GM12878 (cell line): ENCODE measurements at regions not wholly inside any gene's neighbourhood (a gene's known extent, or its start where the extent isn't known, plus 50 kb on each side); places are given as distances from the start of the nearest gene placed in this dataset.

Source experiments
- ATAC-seq: fragments of 200-7000 bp; cut with Tn5 transposase; 3 replicates; pipeline ENCODE4 v1.9.1; 2020; ENCODE audit warnings: mild to moderate bottlenecking, moderate library complexity
- BruUV-seq: library from RNA; stranded (reverse); fragments of 400-500 nt; replicated peaks from 2 replicates; lab custom pipeline; 2021; lab: Mats Ljungman, UMichigan
- CTCF ChIA-PET: fragments of 300-600 bp; sonication (Branson Sonifier 250); formaldehyde crosslinking; extraction: SDS; loops from one replicate; lab custom pipeline; 2021; ENCODE audit warnings: inconsistent platforms; lab: Yijun Ruan, JAX
- POLR2A ChIA-PET: fragments of 350-600 bp; formaldehyde crosslinking; extraction: SDS; loops from one replicate; lab custom pipeline; 2021; ENCODE audit warnings: inconsistent platforms; lab: Charles Lee
- RAD21 ChIA-PET: fragments of 300-600 bp; sonication (Branson Sonifier 250); formaldehyde crosslinking; loops from one replicate; lab custom pipeline; 2023; ENCODE audit warnings: antibody characterized with exemption; ENCODE audit not compliant: unreplicated experiment; lab: Charles Lee
- SMC1A ChIA-PET: fragments of 300-600 bp; sonication (Branson Sonifier 250); formaldehyde crosslinking; loops from one replicate; lab custom pipeline; 2023; ENCODE audit not compliant: unreplicated experiment, uncharacterized antibody; lab: Charles Lee
- DNase-seq: peaks from one replicate; pipeline ENCODE4 v3.0.0-alpha.2; 2011; ENCODE audit warnings: low read depth, low spot score
- FAIRE-seq: peaks from 3 replicates; lab custom pipeline; 2011; peaks lifted over from hg19 to GRCh38; lab: Jason Lieb, UNC
- H2AFZ ChIP-seq: 2 replicates; pipeline ENCODE4 v1.6.0; 2011; ENCODE audit warnings: low read depth, low read length, control low read depth; ENCODE audit not compliant: control insufficient read depth
- H3K27ac ChIP-seq: 2 replicates; pipeline ENCODE4 v1.5.1; 2011; ENCODE audit warnings: control low read depth; ENCODE audit not compliant: control insufficient read depth, insufficient read depth
- H3K27me3 ChIP-seq, 2 experiments: replicated peaks in 1 of 2; 2 replicates each; pipeline versions ENCODE4 v1.6.0 to v1.6.1; 2011; ENCODE audit warnings: low read length in 1 of 2; ENCODE audit not compliant: control insufficient read depth in 2 of 2, insufficient read depth in 2 of 2
- H3K36me3 ChIP-seq, 2 experiments: 2 replicates each; pipeline ENCODE4 v1.5.1; 2011; ENCODE audit warnings: low read length in 1 of 2; ENCODE audit not compliant: control insufficient read depth in 2 of 2, insufficient read depth in 2 of 2
- H3K4me1 ChIP-seq: 2 replicates; pipeline ENCODE4 v1.6.1; 2011; ENCODE audit warnings: mild to moderate bottlenecking, low read length, moderate library complexity, mixed read lengths; ENCODE audit not compliant: control insufficient read depth, insufficient read depth
- H3K4me2 ChIP-seq: 2 replicates; pipeline ENCODE4 v1.6.0; 2011; ENCODE audit warnings: control low read depth; ENCODE audit not compliant: control insufficient read depth, insufficient read depth
- H3K4me3 ChIP-seq: fragments of 200-600 bp; sonication (generic); 2 replicates; pipeline ENCODE4 v1.5.1; 2016
- H3K79me2 ChIP-seq: 2 replicates; pipeline ENCODE4 v1.6.0; 2011; ENCODE audit warnings: low read length; ENCODE audit not compliant: control insufficient read depth, insufficient read depth
- H3K9ac ChIP-seq: 2 replicates; pipeline ENCODE4 v1.8.0; 2011; ENCODE audit warnings: low read length, control low read depth, mixed read lengths; ENCODE audit not compliant: control insufficient read depth, insufficient read depth
- H3K9me3 ChIP-seq: replicated peaks from 3 replicates; pipeline ENCODE4 v1.5.1; 2011; ENCODE audit warnings: mild to moderate bottlenecking, low read length; ENCODE audit not compliant: control insufficient read depth, insufficient read depth
- H4K20me1 ChIP-seq: 2 replicates; pipeline ENCODE4 v1.6.0; 2011; ENCODE audit not compliant: control insufficient read depth, insufficient read depth
- CEBPZ ChIP-seq: fragments of 150-350 bp; IDR thresholded peaks from 2 replicates; pipeline ENCODE4 v1.6.1; 2016; ENCODE audit warnings: low read depth, low read length
- EP300 ChIP-seq, 2 experiments: fragments of 150-350 bp in 1 of 2; IDR thresholded peaks; 2 replicates each; pipeline ENCODE4 v1.6.1; 2011 to 2012; ENCODE audit warnings: low read depth in 2 of 2, low read length in 2 of 2, borderline replicate concordance in 1 of 2, improper control_type of control experiment in 1 of 2, inconsistent platforms in 1 of 2; ENCODE audit not compliant: control insufficient read depth in 1 of 2
- POLR2AphosphoS2 ChIP-seq: IDR thresholded peaks from 2 replicates; pipeline ENCODE4 v1.6.1; 2011; ENCODE audit warnings: low read depth, mild to moderate bottlenecking, low read length, improper control_type of control experiment, moderate library complexity
- SIX5 ChIP-seq: IDR thresholded peaks from 2 replicates; pipeline ENCODE4 v1.6.1; 2011; ENCODE audit warnings: mild to moderate bottlenecking, low read depth, low read length, moderate library complexity; ENCODE audit not compliant: severe bottlenecking
- WGBS: methylation state at CpG from one replicate; pipeline ENCODE4 v1.1.6; 2016; ENCODE audit warnings: low lambda C conversion rate; ENCODE audit not compliant: insufficient replicate concordance, insufficient coverage; ENCODE audit errors: missing lambda C conversion rate; 5-methylcytosine and 5-hydroxymethylcytosine counted together
- in situ Hi-C: fragments of 300-500 bp; cut with MboI; formaldehyde crosslinking; loops from 9 replicates; pipeline ENCODE4 v1.14.3; 2018; ENCODE audit warnings: mixed read lengths
- intact Hi-C: fragments of 100-400 bp; cut with micrococcal nuclease; formaldehyde crosslinking; loops from one replicate; pipeline ENCODE4 v1.14.2; 2022; ENCODE audit not compliant: unreplicated experiment

- intact Hi-C loops (no loop called here), in situ Hi-C loops (no loop called here)
- H3K4me1 ChIP-seq: no peaks in the 10 kb centered on the region
- ChIA-PET SMC1A (no interaction called here), RAD21 (no interaction called here), POLR2A (no interaction called here), CTCF (interaction anchor here (0.8 kb wide), 1 partner anchor 9 kb away, joined by 3 read pairs; no protein-coding TSS in a partner anchor)
- no peaks in the 10 kb centered on the region for H4K20me1 ChIP-seq
- H3K36me3 ChIP-seq: no peaks in the 10 kb centered on the region
- BruUV-seq: no TSS peak
- WGBS: 26% methylated on average over 4 of the region's 4 CpGs
- no peak overlapping the region for H3K4me2 ChIP-seq
- FAIRE-seq (no peak), ATAC-seq (no peak), DNase-seq (no peak)
- H3K4me3 ChIP-seq: no peak overlapping the region
- H3K27ac ChIP-seq: no peak overlapping the region
- no peaks in the 10 kb centered on the region for H3K79me2 ChIP-seq
- TF ChIP-seq EP300 (IDR thresholded peaks at IDR 0.05; ENCODE audit: borderline replicate concordance in 1 of 2, control insufficient read depth in 1 of 2, low read depth in 2 of 2, low read length in 2 of 2) (no peak), CEBPZ (no peak), SIX5 (no peak), POLR2AphosphoS2 (no peak)
- no peaks in the 10 kb centered on the region for H3K27me3 ChIP-seq
- H2AFZ ChIP-seq: no peak overlapping the region
- H3K9ac ChIP-seq: no peak overlapping the region
- no peaks in the 10 kb centered on the region for H3K9me3 ChIP-seq
Measured at GRCh38 chr13:42688821-42689220, 92.6 kb upstream of the FAM216B start.
